T-helper 2 cell treated with Interferon-gamma antibody and Interleukin-4, amounts not matched to agents 5 μg/mL and 100 μg/mL, for 36 hours (primary cell): ENCODE measurements at regions not wholly inside any gene's neighbourhood (a gene's known extent, or its start where the extent isn't known, plus 50 kb on each side); places are given as distances from the start of the nearest gene placed in this dataset.

Experiments used
- DNase-seq: peaks from one replicate; pipeline ENCODE4 v3.0.0; 2021; ENCODE audit warnings: low spot score
- H3K27ac Mint-ChIP-seq: one replicate; pipeline ENCODE4 v1.8.0; 2021; ENCODE audit warnings: mild to moderate bottlenecking, mixed read lengths
- H3K27me3 Mint-ChIP-seq: one replicate; pipeline ENCODE4 v1.8.0; 2021; ENCODE audit warnings: low read depth, mixed read lengths
- H3K36me3 Mint-ChIP-seq: one replicate; pipeline ENCODE4 v1.8.0; 2021; ENCODE audit warnings: low read depth, mixed read lengths
- H3K4me1 Mint-ChIP-seq: one replicate; pipeline ENCODE4 v1.8.0; 2021; ENCODE audit warnings: low read depth, mixed read lengths
- H3K4me3 Mint-ChIP-seq: one replicate; pipeline ENCODE4 v1.8.0; 2022; ENCODE audit warnings: mild to moderate bottlenecking, moderate library complexity, mixed read lengths
- H3K9me3 Mint-ChIP-seq: one replicate; pipeline ENCODE4 v1.8.0; 2021; ENCODE audit warnings: mixed read lengths

GRCh38 chr7:25405736-25406135 is 177.4 kb upstream of the NPVF start:
- no peak overlapping the region for H3K27ac Mint-ChIP-seq
- H3K4me3 Mint-ChIP-seq, result no peak overlapping the region
- H3K9me3 Mint-ChIP-seq, result no peaks in the 10 kb centered on the region
- no peak for DNase-seq
- H3K27me3 Mint-ChIP-seq, result no peaks in the 10 kb centered on the region
- H3K4me1 Mint-ChIP-seq, result no peaks in the 10 kb centered on the region
- no peaks in the 10 kb centered on the region for H3K36me3 Mint-ChIP-seq

GRCh38 chr7:25407053-25407452 is 178.8 kb upstream of the NPVF start:
- no peak for DNase-seq
- Mint-ChIP-seq H3K27me3 (no peaks in the 10 kb centered on the region), H3K9me3 (no peaks in the 10 kb centered on the region)

GRCh38 chr7:25408012-25408687 is 179.9 kb upstream of the NPVF start:
- no peak for DNase-seq
- Mint-ChIP-seq H3K27ac (no peak overlapping the region), H3K27me3 (no peaks in the 10 kb centered on the region), H3K9me3 (no peaks in the 10 kb centered on the region), H3K4me3 (no peak overlapping the region), H3K36me3 (no peaks in the 10 kb centered on the region), H3K4me1 (no peaks in the 10 kb centered on the region)

More at GRCh38 chr7:25407053-25407452, 178.8 kb upstream of the NPVF start:
- Mint-ChIP-seq H3K4me3 (no peak overlapping the region), H3K4me1 (no peaks in the 10 kb centered on the region), H3K27ac (no peak overlapping the region), H3K36me3 (no peaks in the 10 kb centered on the region)

GRCh38 chr7:25408876-25409275 is 180.6 kb upstream of the NPVF start:
- no peak overlapping the region for H3K4me3 Mint-ChIP-seq
- H3K9me3 Mint-ChIP-seq, result no peaks in the 10 kb centered on the region
- no peaks in the 10 kb centered on the region for H3K4me1 Mint-ChIP-seq
- no peak for DNase-seq
- no peaks in the 10 kb centered on the region for H3K36me3 Mint-ChIP-seq
- H3K27ac Mint-ChIP-seq, result no peak overlapping the region
- H3K27me3 Mint-ChIP-seq, result no peaks in the 10 kb centered on the region

- H3K4me3 Mint-ChIP-seq, result no peak overlapping the region
- H3K9me3 Mint-ChIP-seq, result no peaks in the 10 kb centered on the region
- no peaks in the 10 kb centered on the region for H3K27me3 Mint-ChIP-seq
- no peaks in the 10 kb centered on the region for H3K36me3 Mint-ChIP-seq
- H3K4me1 Mint-ChIP-seq, result no peaks in the 10 kb centered on the region
- no peak for DNase-seq
- no peak overlapping the region for H3K27ac Mint-ChIP-seq
Observed at GRCh38 chr7:25409897-25410636, 181.8 kb upstream of the NPVF start.

- Mint-ChIP-seq H3K36me3 (no peaks in the 10 kb centered on the region), H3K27ac (no peak overlapping the region), H3K4me3 (no peak overlapping the region), H3K4me1 (no peaks in the 10 kb centered on the region), H3K9me3 (no peaks in the 10 kb centered on the region), H3K27me3 (no peaks in the 10 kb centered on the region)
- DNase-seq, result no peak
Observed at GRCh38 chr7:25420771-25421170, 192.5 kb upstream of the NPVF start.

- no peaks in the 10 kb centered on the region for H3K36me3 Mint-ChIP-seq
- peaks cover 4% of the 10 kb centered on the region for H3K27me3 Mint-ChIP-seq
- H3K4me1 Mint-ChIP-seq, result no peaks in the 10 kb centered on the region
- DNase-seq, result no peak
- no peak overlapping the region for H3K27ac Mint-ChIP-seq
- H3K9me3 Mint-ChIP-seq, result no peaks in the 10 kb centered on the region
- no peak overlapping the region for H3K4me3 Mint-ChIP-seq
Observed at GRCh38 chr7:25424113-25424512, 195.8 kb upstream of the NPVF start.

- DNase-seq, result no peak
- no peak overlapping the region for H3K4me3 Mint-ChIP-seq
- no peaks in the 10 kb centered on the region for H3K9me3 Mint-ChIP-seq
- peaks cover 7% of the 10 kb centered on the region for H3K27me3 Mint-ChIP-seq
- H3K36me3 Mint-ChIP-seq, result no peaks in the 10 kb centered on the region
- no peak overlapping the region for H3K27ac Mint-ChIP-seq
- H3K4me1 Mint-ChIP-seq, result no peaks in the 10 kb centered on the region
Observed at GRCh38 chr7:25424855-25425254, 196.6 kb upstream of the NPVF start.

GRCh38 chr7:25427721-25428120 is 199.4 kb upstream of the NPVF start:
- Mint-ChIP-seq H3K27ac (no peak overlapping the region), H3K36me3 (no peaks in the 10 kb centered on the region), H3K27me3 (peaks cover 10% of the 10 kb centered on the region), H3K9me3 (no peaks in the 10 kb centered on the region), H3K4me3 (no peak overlapping the region), H3K4me1 (no peaks in the 10 kb centered on the region)
- DNase-seq, result no peak

GRCh38 chr7:25429731-25430130 is 201.4 kb upstream of the NPVF start:
- Mint-ChIP-seq H3K4me1 (no peaks in the 10 kb centered on the region), H3K27me3 (peaks cover 10% of the 10 kb centered on the region), H3K36me3 (no peaks in the 10 kb centered on the region), H3K9me3 (no peaks in the 10 kb centered on the region), H3K4me3 (no peak overlapping the region), H3K27ac (no peak overlapping the region)
- no peak for DNase-seq

GRCh38 chr7:25430200-25430931 is 202.1 kb upstream of the NPVF start:
- H3K4me3 Mint-ChIP-seq, result no peak overlapping the region
- no peaks in the 10 kb centered on the region for H3K9me3 Mint-ChIP-seq
- no peaks in the 10 kb centered on the region for H3K4me1 Mint-ChIP-seq
- DNase-seq, result no peak
- peaks cover 10% of the 10 kb centered on the region for H3K27me3 Mint-ChIP-seq
- no peak overlapping the region for H3K27ac Mint-ChIP-seq
- no peaks in the 10 kb centered on the region for H3K36me3 Mint-ChIP-seq

- no peak for DNase-seq
- peaks cover 10% of the 10 kb centered on the region for H3K27me3 Mint-ChIP-seq
- H3K27ac Mint-ChIP-seq, result no peak overlapping the region
- no peak overlapping the region for H3K4me3 Mint-ChIP-seq
- no peaks in the 10 kb centered on the region for H3K9me3 Mint-ChIP-seq
- no peaks in the 10 kb centered on the region for H3K36me3 Mint-ChIP-seq
- no peaks in the 10 kb centered on the region for H3K4me1 Mint-ChIP-seq
Observed at GRCh38 chr7:25431956-25432450, 203.7 kb upstream of the NPVF start.

- Mint-ChIP-seq H3K4me1 (no peaks in the 10 kb centered on the region), H3K4me3 (no peak overlapping the region)
- DNase-seq, result no peak
Observed at GRCh38 chr7:25432807-25433206, 204.5 kb upstream of the NPVF start.

GRCh38 chr7:25436413-25436812 is 208.1 kb upstream of the NPVF start:
- Mint-ChIP-seq H3K4me3 (no peak overlapping the region), H3K27me3 (peaks cover 7% of the 10 kb centered on the region), H3K9me3 (peaks cover 14% of the 10 kb centered on the region), H3K27ac (no peak overlapping the region), H3K4me1 (no peaks in the 10 kb centered on the region), H3K36me3 (no peaks in the 10 kb centered on the region)
- no peak for DNase-seq

More at GRCh38 chr7:25432807-25433206, 204.5 kb upstream of the NPVF start:
- Mint-ChIP-seq H3K9me3 (no peaks in the 10 kb centered on the region), H3K27me3 (peaks cover 10% of the 10 kb centered on the region), H3K27ac (no peak overlapping the region), H3K36me3 (no peaks in the 10 kb centered on the region)
